CD14-positive monocyte (primary cell): ENCODE measurements at regions not wholly inside any gene's neighbourhood (a gene's known extent, or its start where the extent isn't known, plus 50 kb on each side); places are given as distances from the start of the nearest gene placed in this dataset.

Source experiments
- DNase-seq, 3 donors: peaks; one replicate each; pipeline ENCODE4 v3.0.0-alpha.2; 2011 to 2022
- H2AFZ ChIP-seq: 2 replicates; pipeline ENCODE4 v1.6.0; 2012; ENCODE audit warnings: mild to moderate bottlenecking, low read depth, low read length, inconsistent platforms; ENCODE audit not compliant: insufficient read depth, poor library complexity, severe bottlenecking
- H3K27ac ChIP-seq, 2 donors: 1 replicate in 1 of 2; 2 replicates in 1 of 2; pipeline ENCODE4 v1.5.1; 2012 to 2013; ENCODE audit warnings: low read length in 2 of 2, control low read depth in 1 of 2, inconsistent platforms in 1 of 2, low read depth in 1 of 2, mild to moderate bottlenecking in 1 of 2
- H3K27me3 ChIP-seq, 2 donors: one replicate each; pipeline versions ENCODE4 v1.6.0 to v1.6.1; 2011 to 2013; ENCODE audit warnings: low read length in 2 of 2; ENCODE audit not compliant: control insufficient read depth in 2 of 2, insufficient read depth in 2 of 2
- H3K36me3 ChIP-seq, 2 donors: replicated peaks in 1 of 2; 1 replicate in 1 of 2; 2 replicates in 1 of 2; pipeline versions ENCODE4 v1.5.1 to v1.6.1; 2012 to 2013; ENCODE audit warnings: low read length in 2 of 2, control low read depth in 1 of 2, inconsistent platforms in 1 of 2, mild to moderate bottlenecking in 1 of 2; ENCODE audit not compliant: insufficient read depth in 2 of 2, control insufficient read depth in 1 of 2
- H3K4me1 ChIP-seq, 2 donors: 1 replicate in 1 of 2; 2 replicates in 1 of 2; pipeline versions ENCODE4 v1.5.1 to v1.6.1; 2012 to 2013; ENCODE audit warnings: low read length in 2 of 2, control low read depth in 1 of 2, inconsistent platforms in 1 of 2, mild to moderate bottlenecking in 1 of 2, moderate library complexity in 1 of 2; ENCODE audit not compliant: insufficient read depth in 2 of 2, control insufficient read depth in 1 of 2
- H3K4me2 ChIP-seq: replicated peaks from 2 replicates; pipeline ENCODE3; 2012; ENCODE audit warnings: low read length, moderate library complexity, mild to moderate bottlenecking; ENCODE audit not compliant: poor library complexity, severe bottlenecking; ENCODE audit errors: extremely low read depth
- H3K4me3 ChIP-seq, 3 experiments: fragments of 200-600 bp in 1 of 3; sonication (generic) in 1 of 3; replicated peaks in 1 of 3; 1 replicate in 2 of 3; 2 replicates in 1 of 3; pipeline ENCODE4 v1.5.1; 2011 to 2013; ENCODE audit warnings: low read length in 3 of 3, mild to moderate bottlenecking in 3 of 3, control low read depth in 2 of 3, low read depth in 2 of 3, inconsistent platforms in 1 of 3, moderate library complexity in 1 of 3
- H3K79me2 ChIP-seq: 2 replicates; pipeline ENCODE4 v1.6.0; 2012; ENCODE audit warnings: mild to moderate bottlenecking, control low read depth, inconsistent platforms, low read length, moderate library complexity; ENCODE audit not compliant: insufficient read depth
- H3K9ac ChIP-seq: 2 replicates; pipeline ENCODE4 v1.6.0; 2017; ENCODE audit warnings: low read length, mild to moderate bottlenecking; ENCODE audit not compliant: insufficient read depth, poor library complexity, severe bottlenecking
- H3K9me3 ChIP-seq, 2 donors: replicated peaks in 1 of 2; 1 replicate in 1 of 2; 2 replicates in 1 of 2; pipeline versions ENCODE4 v1.5.1 to v1.6.1; 2012 to 2013; ENCODE audit warnings: low read length in 2 of 2, control low read depth in 1 of 2; ENCODE audit not compliant: control insufficient read depth in 1 of 2, insufficient read depth in 1 of 2
- H4K20me1 ChIP-seq: 2 replicates; pipeline ENCODE4 v1.6.0; 2012; ENCODE audit warnings: mild to moderate bottlenecking, low read length, control low read depth, moderate library complexity; ENCODE audit not compliant: insufficient read depth
- H3K27ac Mint-ChIP-seq, 7 donors: one replicate each; pipeline ENCODE4 v1.8.0; 2020; ENCODE audit warnings: mild to moderate bottlenecking in 7 of 7, mixed read lengths in 7 of 7, moderate library complexity in 6 of 7, inconsistent platforms in 2 of 7
- H3K27me3 Mint-ChIP-seq, 3 donors: one replicate each; pipeline ENCODE4 v1.8.0; 2021 to 2022; ENCODE audit warnings: low read depth in 3 of 3, mild to moderate bottlenecking in 3 of 3, mixed read lengths in 3 of 3, moderate library complexity in 3 of 3, inconsistent platforms in 1 of 3
- H3K36me3 Mint-ChIP-seq, 2 donors: one replicate each; pipeline ENCODE4 v1.8.0; 2020; ENCODE audit warnings: mixed read lengths in 2 of 2, inconsistent platforms in 1 of 2, mild to moderate bottlenecking in 1 of 2
- H3K4me1 Mint-ChIP-seq: one replicate; pipeline ENCODE4 v1.8.0; 2020; ENCODE audit warnings: mild to moderate bottlenecking, mixed read lengths
- H3K4me3 Mint-ChIP-seq, 2 donors: one replicate each; pipeline ENCODE4 v1.8.0; 2020; ENCODE audit warnings: mild to moderate bottlenecking in 2 of 2, mixed read lengths in 2 of 2, moderate library complexity in 1 of 2
- H3K9me3 Mint-ChIP-seq, 7 donors: one replicate each; pipeline ENCODE4 v1.8.0; 2020 to 2022; ENCODE audit warnings: mixed read lengths in 7 of 7, mild to moderate bottlenecking in 6 of 7, moderate library complexity in 6 of 7, inconsistent platforms in 2 of 7
- CTCF ChIP-seq: fragments of 200-600 bp; IDR thresholded peaks from one replicate; pipeline ENCODE4 v1.8.0; 2022; ENCODE audit warnings: antibody characterized with exemption, mild to moderate bottlenecking
- WGBS: methylation state at CpG from one replicate; pipeline ENCODE4 v1.1.5; 2013; ENCODE audit warnings: missing lambda C conversion rate; ENCODE audit not compliant: insufficient coverage; 5-methylcytosine and 5-hydroxymethylcytosine counted together
- intact Hi-C, 2 donors: fragments of 100-400 bp; cut with micrococcal nuclease; formaldehyde crosslinking; loops; one replicate each; pipeline versions ENCODE4 v1.15.0 to v1.15.1; 2023

DNA sequence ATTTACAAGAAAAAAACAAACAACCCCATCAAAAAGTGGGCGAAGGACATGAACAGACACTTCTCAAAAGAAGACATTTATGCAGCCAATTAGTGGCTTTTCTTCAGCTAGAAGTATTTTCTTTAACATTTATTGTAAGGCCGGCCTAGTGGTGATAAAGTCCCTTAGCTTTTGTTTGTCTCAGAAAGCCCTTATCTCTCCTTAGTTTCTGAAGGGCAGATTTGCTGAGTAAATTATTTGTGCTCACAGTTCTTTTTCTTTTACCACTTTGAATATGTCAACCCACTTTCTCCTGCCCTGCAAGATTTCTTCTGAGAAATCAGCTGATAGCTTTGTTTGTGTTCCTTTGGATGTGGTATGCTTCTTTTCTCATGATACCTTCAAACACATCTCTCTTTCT is 344.0 kb upstream of the SYNCRIP start:
- intact Hi-C loops = no loop called here
- Histone ChIP-seq H3K27me3 (no peaks in the 10 kb centered on the region), H3K9ac (no peak overlapping the region), H3K4me1 (no peaks in the 10 kb centered on the region), H3K79me2 (no peaks in the 10 kb centered on the region), H2AFZ (no peak overlapping the region), H3K9me3 (peaks cover 16 to 21% of the 10 kb centered on the region in 2 donors), H3K27ac (no peak overlapping the region), H3K4me2 (no peak overlapping the region), H3K36me3 (no peaks in the 10 kb centered on the region), H3K4me3 (no peak overlapping the region), H4K20me1 (no peaks in the 10 kb centered on the region)
- no peaks in the 10 kb centered on the region for H3K36me3 Mint-ChIP-seq
- no peak for TF ChIP-seq CTCF
- no CpG with 5 or more reads among the region's 2 CpGs for WGBS
- no peak overlapping the region for H3K27ac Mint-ChIP-seq
- DNase-seq = no peak
- H3K9me3 Mint-ChIP-seq = peaks cover 9 to 24% (median 21%) of the 10 kb centered on the region in 7 donors
- no peak overlapping the region for H3K4me3 Mint-ChIP-seq
- no peaks in the 10 kb centered on the region for H3K4me1 Mint-ChIP-seq
- H3K27me3 Mint-ChIP-seq = no peaks in the 10 kb centered on the region

DNA sequence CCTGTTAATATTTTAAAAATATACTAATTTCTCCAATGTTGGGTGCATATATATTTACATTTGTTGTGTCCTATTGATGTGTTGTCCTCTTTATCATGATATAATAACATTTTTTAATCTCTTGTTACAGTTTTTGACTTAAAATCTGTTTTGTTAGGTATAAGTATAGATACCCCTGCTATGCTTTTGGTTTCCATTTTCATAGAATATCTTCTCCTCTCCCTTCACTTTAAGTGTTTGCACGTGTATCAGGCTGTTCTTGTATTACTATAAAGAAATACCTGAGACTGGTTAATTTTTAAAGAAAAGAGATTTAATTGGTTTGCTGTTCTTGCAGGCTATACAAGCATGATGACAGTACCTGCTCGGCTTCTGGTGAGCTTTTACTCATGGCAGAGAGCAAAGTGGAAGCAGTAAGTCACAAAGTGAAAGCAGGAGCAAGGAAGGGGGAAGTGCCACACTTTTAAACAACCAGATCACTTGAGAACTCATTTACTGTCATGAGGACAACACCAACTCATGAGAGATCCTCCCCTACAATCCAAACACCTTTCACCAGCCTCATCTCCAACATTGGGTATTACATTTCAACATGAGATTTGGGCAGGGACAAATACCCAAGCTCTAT is 340.5 kb upstream of the SYNCRIP start:
- WGBS = 83% methylated on average over 1 of the region's 2 CpGs
- Mint-ChIP-seq H3K36me3 (no peaks in the 10 kb centered on the region), H3K9me3 (peaks cover 7 to 19% (median 15%) of the 10 kb centered on the region in 7 donors)

More for the DNA sequence above, 340.5 kb upstream of the SYNCRIP start:
- no peak overlapping the region for H3K27ac Mint-ChIP-seq
- H4K20me1 ChIP-seq = no peaks in the 10 kb centered on the region
- H3K4me1 Mint-ChIP-seq = no peaks in the 10 kb centered on the region
- no peak for DNase-seq
- intact Hi-C loops = no loop called here
- H3K36me3 ChIP-seq = no peaks in the 10 kb centered on the region
- no peak overlapping the region for H2AFZ ChIP-seq
- no peak overlapping the region for H3K9ac ChIP-seq
- H3K4me3 ChIP-seq = no peak overlapping the region
- no peak for TF ChIP-seq CTCF
- no peak overlapping the region for H3K4me2 ChIP-seq
- peaks cover 13 to 15% of the 10 kb centered on the region in 2 donors for H3K9me3 ChIP-seq
- no peaks in the 10 kb centered on the region for H3K27me3 ChIP-seq
- no peaks in the 10 kb centered on the region for H3K27me3 Mint-ChIP-seq
- no peak overlapping the region for H3K27ac ChIP-seq
- H3K4me1 ChIP-seq = no peaks in the 10 kb centered on the region
- no peaks in the 10 kb centered on the region for H3K79me2 ChIP-seq
- no peak overlapping the region for H3K4me3 Mint-ChIP-seq
